Loucy (cell line): ENCODE measurements at regions not wholly inside any gene's neighbourhood (a gene's known extent, or its start where the extent isn't known, plus 50 kb on each side); places are given as distances from the start of the nearest gene placed in this dataset.

ENCODE experiments used
- H2AFZ ChIP-seq: fragments of 200-600 bp; sonication (generic); 2 replicates; pipeline ENCODE4 v1.6.0; 2016; ENCODE audit warnings: antibody characterized with exemption, mild to moderate bottlenecking, low read length, moderate library complexity
- H3F3A ChIP-seq: fragments of 200-600 bp; 2 replicates; pipeline ENCODE4 v1.6.0; 2016; ENCODE audit warnings: antibody characterized with exemption, low read depth, mild to moderate bottlenecking
- H3K27me3 ChIP-seq: fragments of 200-600 bp; sonication (generic); 2 replicates; pipeline ENCODE4 v1.6.1; 2014; ENCODE audit warnings: low read length, mild to moderate bottlenecking; ENCODE audit not compliant: insufficient read depth, poor library complexity, severe bottlenecking
- H3K36me3 ChIP-seq: fragments of 200-600 bp; sonication (generic); 2 replicates; pipeline ENCODE4 v1.6.1; 2016; ENCODE audit warnings: low read length; ENCODE audit not compliant: insufficient read depth
- H3K4me1 ChIP-seq: fragments of 200-600 bp; sonication (generic); 2 replicates; pipeline ENCODE4 v1.5.1; 2014; ENCODE audit warnings: low read length, mild to moderate bottlenecking; ENCODE audit not compliant: insufficient read depth, poor library complexity, severe bottlenecking
- H3K4me2 ChIP-seq: fragments of 200-600 bp; sonication (generic); 2 replicates; pipeline ENCODE4 v1.6.0; 2014; ENCODE audit warnings: antibody characterized with exemption, low read length, low read depth, mild to moderate bottlenecking; ENCODE audit not compliant: poor library complexity, severe bottlenecking
- H3K4me3 ChIP-seq: fragments of 200-600 bp; sonication (generic); 2 replicates; pipeline ENCODE4 v1.5.1; 2014; ENCODE audit warnings: low read length, mild to moderate bottlenecking, mixed read lengths; ENCODE audit not compliant: poor library complexity, severe bottlenecking
- H3K79me2 ChIP-seq: fragments of 200-600 bp; sonication (generic); 2 replicates; pipeline ENCODE4 v1.6.1; 2014; ENCODE audit warnings: low read length; ENCODE audit not compliant: insufficient read depth
- H3K9ac ChIP-seq: fragments of 200-600 bp; sonication (generic); 2 replicates; pipeline ENCODE4 v1.6.0; 2014; ENCODE audit warnings: mild to moderate bottlenecking, low read depth, low read length, moderate library complexity; ENCODE audit not compliant: poor library complexity, severe bottlenecking
- H3K9me2 ChIP-seq: fragments of 200-600 bp; sonication (generic); replicated peaks from 2 replicates; pipeline ENCODE4 v1.6.1; 2016; ENCODE audit warnings: low read depth, low read length, mixed read lengths
- H3K9me3 ChIP-seq: fragments of 200-600 bp; sonication (generic); 2 replicates; pipeline ENCODE4 v1.6.1; 2014; ENCODE audit warnings: mild to moderate bottlenecking, antibody characterized with exemption, low read length, low read depth; ENCODE audit not compliant: insufficient read depth
- H4K20me1 ChIP-seq: fragments of 200-600 bp; sonication (generic); 2 replicates; pipeline ENCODE4 v1.6.0; 2014; ENCODE audit warnings: antibody characterized with exemption, low read length, mild to moderate bottlenecking; ENCODE audit not compliant: insufficient read depth, poor library complexity, severe bottlenecking
- CTCF ChIP-seq: fragments of 200-600 bp; sonication (generic); conservative IDR thresholded peaks from 2 replicates; pipeline ENCODE4 v1.5.1; 2014; ENCODE audit warnings: mild to moderate bottlenecking, antibody characterized with exemption, low read length
- EZH2phosphoT487 ChIP-seq: fragments of 200-600 bp; IDR thresholded peaks from 2 replicates; pipeline ENCODE4 v1.6.1; 2018; ENCODE audit warnings: antibody characterized with exemption, mild to moderate bottlenecking, moderate library complexity, borderline replicate concordance

GRCh38 chr14:105897725-105898113, 371.3 kb downstream of the TMEM121 start:
- no peak overlapping the region for H3K4me3 ChIP-seq
- H3K4me2 ChIP-seq: no peak overlapping the region
- no peaks in the 10 kb centered on the region for H3F3A ChIP-seq
- H3K9ac ChIP-seq: peak overlapping the region; percentile 93
- H4K20me1 ChIP-seq: no peaks in the 10 kb centered on the region
- peaks cover 31% of the 10 kb centered on the region for H3K79me2 ChIP-seq
- H3K9me2 ChIP-seq: no peaks in the 10 kb centered on the region
- no peaks in the 10 kb centered on the region for H3K27me3 ChIP-seq
- H3K4me1 ChIP-seq: peaks cover 34% of the 10 kb centered on the region
- no peaks in the 10 kb centered on the region for H3K9me3 ChIP-seq
- H3K36me3 ChIP-seq: no peaks in the 10 kb centered on the region
- no peak overlapping the region for H2AFZ ChIP-seq
- TF ChIP-seq CTCF (no peak), EZH2phosphoT487 (no peak)

- peak overlapping the region; percentile 95 for H3K4me2 ChIP-seq
- H3K79me2 ChIP-seq: peaks cover 39% of the 10 kb centered on the region
- H3K9me2 ChIP-seq: no peaks in the 10 kb centered on the region
- no peaks in the 10 kb centered on the region for H4K20me1 ChIP-seq
- peak overlapping the region; percentile 93 for H3K9ac ChIP-seq
- no peak for TF ChIP-seq CTCF
- no peak for TF ChIP-seq EZH2phosphoT487
- H3K9me3 ChIP-seq: no peaks in the 10 kb centered on the region
- no peaks in the 10 kb centered on the region for H3K36me3 ChIP-seq
- no peak overlapping the region for H2AFZ ChIP-seq
- peaks cover 34% of the 10 kb centered on the region for H3K4me1 ChIP-seq
- peak overlapping the region; percentile 72 for H3K4me3 ChIP-seq
- H3K27me3 ChIP-seq: no peaks in the 10 kb centered on the region
- no peaks in the 10 kb centered on the region for H3F3A ChIP-seq
Measured at GRCh38 chr14:105898482-105899010, 372.2 kb downstream of the TMEM121 start.

- Histone ChIP-seq H3K27me3 (no peaks in the 10 kb centered on the region), H3F3A (no peaks in the 10 kb centered on the region), H3K9ac (peak overlapping the region; percentile 93), H3K4me2 (peak overlapping the region; percentile 95), H3K4me1 (peaks cover 34% of the 10 kb centered on the region), H3K9me3 (no peaks in the 10 kb centered on the region), H3K9me2 (no peaks in the 10 kb centered on the region), H3K79me2 (peaks cover 45% of the 10 kb centered on the region), H3K4me3 (peak overlapping the region; percentile 72), H2AFZ (no peak overlapping the region), H3K36me3 (no peaks in the 10 kb centered on the region), H4K20me1 (no peaks in the 10 kb centered on the region)
- TF ChIP-seq CTCF (no peak), EZH2phosphoT487 (no peak)
Measured at GRCh38 chr14:105899071-105899641, 372.8 kb downstream of the TMEM121 start.
